ENCODE measurements at regions not wholly inside any gene's neighbourhood (a gene's known extent, or its start where the extent isn't known, plus 50 kb on each side); places are given as distances from the start of the nearest gene placed in this dataset.

DNA sequence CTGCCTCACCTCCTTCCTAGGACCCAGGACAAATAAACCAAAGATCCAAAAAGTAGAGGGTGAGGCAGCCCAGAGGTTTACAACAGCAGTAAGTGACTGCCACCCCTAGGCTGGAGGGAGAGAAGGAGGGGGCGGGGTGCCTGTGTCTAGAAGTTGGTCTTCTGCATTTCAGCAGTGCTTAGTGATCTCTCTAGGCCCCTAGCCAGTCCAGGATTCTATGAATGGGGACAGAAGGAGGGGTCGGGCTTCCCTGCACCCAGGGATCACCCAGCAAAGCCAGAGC, 62.8 kb upstream of the KDM7A start:
- DNase-seq, result no peak

GRCh38 chr7:140238778-140239652, 62.2 kb upstream of the KDM7A start:
- no peak for DNase-seq

DNA sequence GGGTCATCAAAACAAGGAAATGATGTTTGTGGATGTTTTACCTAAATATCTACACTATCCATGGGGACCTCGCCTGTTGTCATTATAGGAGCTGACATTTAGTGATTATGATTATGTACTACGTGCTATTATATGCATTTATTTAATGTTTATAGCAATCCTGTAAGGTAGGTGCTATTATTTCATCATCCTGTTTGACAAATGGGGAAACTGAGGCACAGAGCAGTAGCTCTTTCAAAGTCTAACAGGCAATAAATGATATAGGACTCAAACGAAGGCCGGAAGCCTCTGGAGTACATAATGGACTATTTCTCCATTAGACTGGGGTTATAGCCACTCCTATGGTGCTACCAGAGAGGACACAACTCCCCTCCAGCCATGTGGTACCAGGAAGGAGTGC, 60.6 kb upstream of the KDM7A start:
- no peak for DNase-seq

- no peak for DNase-seq
These were observed 59.8 kb upstream of the KDM7A start for GRCh38 chr7:140236626-140237025.

DNA sequence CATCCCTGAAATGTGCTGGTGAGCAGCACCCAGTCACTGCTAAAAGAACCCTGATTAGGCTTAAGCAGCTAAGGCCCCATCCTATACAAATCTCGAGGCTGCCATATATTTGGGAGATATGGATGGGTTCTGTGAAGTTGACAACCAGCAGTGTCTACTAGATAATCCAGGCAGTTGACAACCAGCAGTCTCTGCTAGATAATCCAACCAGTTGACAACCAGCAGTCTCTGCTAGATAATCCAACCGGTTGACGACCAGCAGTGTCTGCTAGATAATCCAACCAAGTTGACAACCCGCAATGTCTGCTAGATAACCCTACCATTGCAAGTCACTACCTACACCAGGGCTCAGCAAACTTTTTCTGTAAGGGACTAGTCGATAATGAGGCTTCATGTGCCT, 58.3 kb upstream of the KDM7A start:
- no peak for DNase-seq

- DNase-seq, result no peak
These were observed 56.5 kb upstream of the KDM7A start for GRCh38 chr7:140232957-140233917.

- DNase-seq, result no peak
These were observed 55.1 kb upstream of the KDM7A start for GRCh38 chr7:140231771-140232491.

GRCh38 chr7:140230861-140231770, 54.3 kb upstream of the KDM7A start:
- DNase-seq, result peak; percentile 80

DNA sequence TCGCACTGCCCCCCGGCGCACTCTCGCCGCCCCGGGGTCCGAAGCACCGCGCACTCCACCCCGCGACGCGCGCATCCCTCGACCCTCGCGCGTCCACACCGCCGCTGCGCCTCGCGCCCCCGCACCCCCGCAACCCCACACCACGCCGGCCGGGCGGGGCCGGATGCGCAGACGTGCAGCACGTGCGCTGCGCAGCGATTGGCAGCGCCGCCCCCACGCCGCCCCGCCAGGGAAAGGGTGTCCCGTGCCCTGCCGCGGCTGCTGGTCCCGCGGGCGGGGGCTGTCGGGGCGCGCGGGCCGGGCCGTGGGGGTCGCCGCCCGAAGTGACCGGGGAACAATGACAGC, 53.7 kb upstream of the KDM7A start:
- DNase-seq, result peak; percentile 64

GRCh38 chr7:140229591-140230515, 53.1 kb upstream of the KDM7A start:
- DNase-seq, result no peak

DNA sequence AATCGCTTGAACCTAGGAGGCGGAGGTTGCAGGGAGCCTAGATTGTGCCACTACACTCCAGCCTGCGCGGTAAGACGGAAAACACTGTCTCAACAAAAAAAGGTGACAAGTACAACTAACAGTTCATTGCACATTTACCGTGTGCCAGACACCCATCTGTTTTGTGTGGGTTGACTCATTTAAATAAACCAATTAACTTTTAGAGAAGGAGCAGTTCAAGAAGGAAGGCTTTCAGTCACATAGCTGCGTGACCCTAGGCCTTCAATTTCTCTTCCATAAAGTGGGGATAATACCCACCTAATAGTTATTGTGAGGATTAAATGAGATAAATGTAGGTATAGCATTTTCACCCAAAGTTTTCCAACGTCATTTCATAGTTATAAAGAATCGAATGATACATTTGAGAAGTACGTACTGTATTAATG, 52.3 kb upstream of the KDM7A start:
- no peak for DNase-seq

All from fibroblast of skin of back (primary cell).